ENCODE measurements at regions not wholly inside any gene's neighbourhood (a gene's known extent, or its start where the extent isn't known, plus 50 kb on each side); places are given as distances from the start of the nearest gene placed in this dataset.

- intact Hi-C loops (cut with micrococcal nuclease): no loop called here
- POLR2A ChIA-PET (ENCODE audit: partially characterized antibody): no interaction called here
- H3K27ac Mint-ChIP-seq: no peak overlapping the region
- Histone ChIP-seq H3K27me3 (ENCODE audit: insufficient read depth, low read length) (no peaks in the 10 kb centered on the region), H3K27ac (ENCODE audit: low read depth, low read length) (no peak overlapping the region), H3K9me3 (ENCODE audit: control insufficient read depth in 1 of 2, low read length in 2 of 2) (no peaks in the 10 kb centered on the region), H3K4me3 (ENCODE audit: low read length in 2 of 2) (no peak overlapping the region), H3K4me1 (ENCODE audit: insufficient read depth, low read length) (no peaks in the 10 kb centered on the region), H3K36me3 (ENCODE audit: insufficient read depth, low read length) (no peaks in the 10 kb centered on the region)
- H3K4me1 Mint-ChIP-seq: no peaks in the 10 kb centered on the region
- no peaks in the 10 kb centered on the region for H3K27me3 Mint-ChIP-seq
- H3K4me3 Mint-ChIP-seq: no peak overlapping the region
- H3K36me3 Mint-ChIP-seq: peaks cover 0 to 2% of the 10 kb centered on the region in 2 donors
- CTCF ChIA-PET (ENCODE audit: partially characterized antibody): no interaction called here
- DNase-seq: no peak
- peaks cover 0 to 5% (median 2%) of the 10 kb centered on the region in 8 donors for H3K9me3 Mint-ChIP-seq
These were observed 465.1 kb upstream of the FAT1 start for GRCh38 chr4:187188741-187189140.

DNA sequence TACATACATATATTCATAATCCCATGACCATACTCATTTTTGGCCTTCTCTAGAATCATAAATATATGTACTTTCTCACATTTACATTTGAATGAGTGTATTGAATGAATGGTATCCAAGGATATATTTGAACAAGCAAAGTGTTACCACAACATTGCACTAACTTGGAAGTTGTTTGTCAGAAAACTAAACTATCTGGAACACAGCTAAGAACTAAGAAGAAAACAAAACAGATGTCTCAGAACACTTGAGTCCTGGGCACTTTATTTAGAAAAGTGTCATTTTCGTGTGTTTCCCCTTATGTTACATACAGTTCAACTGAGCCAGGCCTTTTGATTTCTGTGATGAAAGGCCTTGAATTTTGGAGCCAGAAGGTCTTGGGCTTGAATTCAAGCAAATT lies 466.7 kb upstream of the FAT1 start:
- no peaks in the 10 kb centered on the region for H3K27me3 ChIP-seq (ENCODE audit: insufficient read depth, low read length)
- no peak for DNase-seq
- H3K36me3 Mint-ChIP-seq: peaks cover 0 to 2% of the 10 kb centered on the region in 2 donors
- no peaks in the 10 kb centered on the region for H3K9me3 ChIP-seq (ENCODE audit: control insufficient read depth in 1 of 2, low read length in 2 of 2)
- no peak overlapping the region for H3K27ac Mint-ChIP-seq
- H3K36me3 ChIP-seq (ENCODE audit: insufficient read depth, low read length): no peaks in the 10 kb centered on the region
- no peaks in the 10 kb centered on the region for H3K4me1 Mint-ChIP-seq
- no peaks in the 10 kb centered on the region for H3K27me3 Mint-ChIP-seq
- intact Hi-C loops (cut with micrococcal nuclease): no loop called here
- CTCF ChIA-PET (ENCODE audit: partially characterized antibody): no interaction called here
- POLR2A ChIA-PET (ENCODE audit: partially characterized antibody): no interaction called here
- H3K4me1 ChIP-seq (ENCODE audit: insufficient read depth, low read length): no peaks in the 10 kb centered on the region
- H3K27ac ChIP-seq (ENCODE audit: low read depth, low read length): no peak overlapping the region
- H3K9me3 Mint-ChIP-seq: peaks cover 0 to 5% (median 4%) of the 10 kb centered on the region in 8 donors
- H3K4me3 ChIP-seq (ENCODE audit: low read length in 2 of 2): no peak overlapping the region
- H3K4me3 Mint-ChIP-seq: no peak overlapping the region

DNA sequence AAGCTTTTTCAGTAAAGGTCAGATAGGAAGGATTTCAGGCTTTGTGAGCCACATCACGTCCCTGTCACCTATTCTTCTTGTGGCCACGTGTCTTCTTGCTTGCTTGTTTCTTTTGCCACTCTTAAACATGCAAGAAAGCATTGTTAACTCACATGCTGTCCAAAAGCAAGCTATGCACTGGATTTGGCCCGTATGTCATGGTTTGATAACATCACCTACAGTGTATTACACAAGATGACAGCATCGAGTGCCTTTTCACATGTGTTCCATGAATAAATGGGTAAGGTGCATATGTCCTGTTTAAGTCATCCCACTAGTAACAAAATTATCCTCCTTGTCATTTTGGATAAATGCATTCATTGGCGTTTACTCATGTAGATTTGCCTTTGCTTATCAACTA lies 468.0 kb upstream of the FAT1 start:
- H3K4me1 ChIP-seq (ENCODE audit: insufficient read depth, low read length): no peaks in the 10 kb centered on the region
- no peak overlapping the region for H3K4me3 Mint-ChIP-seq
- no peaks in the 10 kb centered on the region for H3K4me1 Mint-ChIP-seq
- POLR2A ChIA-PET (ENCODE audit: partially characterized antibody): no interaction called here
- peak overlapping the region in 1 of 7 donors; percentile 36 for H3K27ac Mint-ChIP-seq
- no peaks in the 10 kb centered on the region for H3K36me3 ChIP-seq (ENCODE audit: insufficient read depth, low read length)
- H3K4me3 ChIP-seq (ENCODE audit: low read length in 2 of 2): no peak overlapping the region
- H3K9me3 Mint-ChIP-seq: peaks cover 0 to 13% (median 5%) of the 10 kb centered on the region in 8 donors
- no peaks in the 10 kb centered on the region for H3K27me3 ChIP-seq (ENCODE audit: insufficient read depth, low read length)
- CTCF ChIA-PET (ENCODE audit: partially characterized antibody): no interaction called here
- no peak for DNase-seq
- no peaks in the 10 kb centered on the region for H3K27me3 Mint-ChIP-seq
- no peaks in the 10 kb centered on the region for H3K9me3 ChIP-seq (ENCODE audit: control insufficient read depth in 1 of 2, low read length in 2 of 2)
- peaks cover 0 to 2% of the 10 kb centered on the region in 2 donors for H3K36me3 Mint-ChIP-seq
- intact Hi-C loops (cut with micrococcal nuclease): no loop called here
- no peak overlapping the region for H3K27ac ChIP-seq (ENCODE audit: low read depth, low read length)

GRCh38 chr4:187192266-187192665 lies 468.6 kb upstream of the FAT1 start:
- no peak overlapping the region for H3K27ac ChIP-seq (ENCODE audit: low read depth, low read length)
- no peaks in the 10 kb centered on the region for H3K4me1 ChIP-seq (ENCODE audit: insufficient read depth, low read length)
- H3K4me3 Mint-ChIP-seq: no peak overlapping the region
- no peaks in the 10 kb centered on the region for H3K27me3 ChIP-seq (ENCODE audit: insufficient read depth, low read length)
- H3K27ac Mint-ChIP-seq: no peak overlapping the region
- no peaks in the 10 kb centered on the region for H3K4me1 Mint-ChIP-seq
- H3K27me3 Mint-ChIP-seq: no peaks in the 10 kb centered on the region
- H3K9me3 ChIP-seq (ENCODE audit: control insufficient read depth in 1 of 2, low read length in 2 of 2): no peaks in the 10 kb centered on the region
- ChIA-PET CTCF (ENCODE audit: partially characterized antibody) (no interaction called here), POLR2A (ENCODE audit: partially characterized antibody) (no interaction called here)
- H3K36me3 ChIP-seq (ENCODE audit: insufficient read depth, low read length): no peaks in the 10 kb centered on the region
- intact Hi-C loops (cut with micrococcal nuclease): no loop called here
- peaks cover 0 to 13% (median 7%) of the 10 kb centered on the region in 8 donors for H3K9me3 Mint-ChIP-seq
- H3K4me3 ChIP-seq (ENCODE audit: low read length in 2 of 2): no peak overlapping the region
- peaks cover 0 to 2% of the 10 kb centered on the region in 2 donors for H3K36me3 Mint-ChIP-seq
- DNase-seq: no peak

GRCh38 chr4:187193141-187193540 lies 469.5 kb upstream of the FAT1 start:
- Mint-ChIP-seq H3K36me3 (peaks cover 0 to 2% of the 10 kb centered on the region in 2 donors), H3K27ac (no peak overlapping the region), H3K9me3 (peaks cover 0 to 13% (median 7%) of the 10 kb centered on the region in 8 donors), H3K4me3 (no peak overlapping the region), H3K27me3 (no peaks in the 10 kb centered on the region), H3K4me1 (no peaks in the 10 kb centered on the region)
- DNase-seq: no peak
- H3K27ac ChIP-seq (ENCODE audit: low read depth, low read length): no peak overlapping the region
- intact Hi-C loops (cut with micrococcal nuclease): no loop called here
- no peaks in the 10 kb centered on the region for H3K36me3 ChIP-seq (ENCODE audit: insufficient read depth, low read length)
- H3K9me3 ChIP-seq (ENCODE audit: control insufficient read depth in 1 of 2, low read length in 2 of 2): no peaks in the 10 kb centered on the region
- no peak overlapping the region for H3K4me3 ChIP-seq (ENCODE audit: low read length in 2 of 2)
- H3K27me3 ChIP-seq (ENCODE audit: insufficient read depth, low read length): no peaks in the 10 kb centered on the region
- H3K4me1 ChIP-seq (ENCODE audit: insufficient read depth, low read length): no peaks in the 10 kb centered on the region
- POLR2A ChIA-PET (ENCODE audit: partially characterized antibody): no interaction called here
- CTCF ChIA-PET (ENCODE audit: partially characterized antibody): no interaction called here

GRCh38 chr4:187204389-187204918 lies 480.8 kb upstream of the FAT1 start:
- no peak overlapping the region for H3K27ac Mint-ChIP-seq
- ChIA-PET CTCF (ENCODE audit: partially characterized antibody) (no interaction called here), POLR2A (ENCODE audit: partially characterized antibody) (no interaction called here)
- Histone ChIP-seq H3K4me3 (ENCODE audit: low read length in 2 of 2) (no peak overlapping the region), H3K36me3 (ENCODE audit: insufficient read depth, low read length) (no peaks in the 10 kb centered on the region), H3K27ac (ENCODE audit: low read depth, low read length) (no peak overlapping the region), H3K9me3 (ENCODE audit: control insufficient read depth in 1 of 2, low read length in 2 of 2) (no peaks in the 10 kb centered on the region), H3K27me3 (ENCODE audit: insufficient read depth, low read length) (no peaks in the 10 kb centered on the region), H3K4me1 (ENCODE audit: insufficient read depth, low read length) (no peaks in the 10 kb centered on the region)
- H3K9me3 Mint-ChIP-seq: peaks cover 0 to 18% (median 11%) of the 10 kb centered on the region in 8 donors
- H3K4me3 Mint-ChIP-seq: no peak overlapping the region
- H3K36me3 Mint-ChIP-seq: no peaks in the 10 kb centered on the region
- intact Hi-C loops (cut with micrococcal nuclease): no loop called here
- no peaks in the 10 kb centered on the region for H3K4me1 Mint-ChIP-seq
- DNase-seq: no peak
- H3K27me3 Mint-ChIP-seq: no peaks in the 10 kb centered on the region

DNA sequence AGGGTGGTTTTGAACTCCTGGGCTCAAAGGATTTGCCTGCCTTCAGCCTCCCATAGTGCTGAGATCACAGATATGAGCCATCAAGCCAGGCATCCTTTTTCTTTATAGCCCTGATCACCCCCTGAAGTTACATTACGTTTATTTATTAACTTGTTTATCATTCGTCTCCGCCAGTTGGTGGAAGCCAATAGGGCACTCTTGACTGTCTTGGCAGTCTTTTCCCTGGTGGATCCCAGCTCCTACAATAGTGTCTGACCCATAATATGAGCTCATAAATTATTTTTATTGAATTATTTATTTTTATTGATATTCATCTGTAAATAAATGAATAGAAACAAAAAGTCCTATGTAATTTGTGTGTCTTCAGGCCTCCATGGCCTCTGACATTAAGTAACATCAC lies 484.3 kb upstream of the FAT1 start:
- Histone ChIP-seq H3K4me1 (ENCODE audit: insufficient read depth, low read length) (no peaks in the 10 kb centered on the region), H3K9me3 (ENCODE audit: control insufficient read depth in 1 of 2, low read length in 2 of 2) (no peaks in the 10 kb centered on the region), H3K36me3 (ENCODE audit: insufficient read depth, low read length) (no peaks in the 10 kb centered on the region), H3K27me3 (ENCODE audit: insufficient read depth, low read length) (no peaks in the 10 kb centered on the region), H3K27ac (ENCODE audit: low read depth, low read length) (no peak overlapping the region), H3K4me3 (ENCODE audit: low read length in 2 of 2) (no peak overlapping the region)
- no peaks in the 10 kb centered on the region for H3K4me1 Mint-ChIP-seq
- peaks cover 0 to 20% (median 13%) of the 10 kb centered on the region in 8 donors for H3K9me3 Mint-ChIP-seq
- no peaks in the 10 kb centered on the region for H3K27me3 Mint-ChIP-seq
- CTCF ChIA-PET (ENCODE audit: partially characterized antibody): no interaction called here
- POLR2A ChIA-PET (ENCODE audit: partially characterized antibody): no interaction called here
- H3K4me3 Mint-ChIP-seq: no peak overlapping the region
- no peak for DNase-seq
- intact Hi-C loops (cut with micrococcal nuclease): no loop called here
- no peak overlapping the region for H3K27ac Mint-ChIP-seq
- H3K36me3 Mint-ChIP-seq: no peaks in the 10 kb centered on the region

DNA sequence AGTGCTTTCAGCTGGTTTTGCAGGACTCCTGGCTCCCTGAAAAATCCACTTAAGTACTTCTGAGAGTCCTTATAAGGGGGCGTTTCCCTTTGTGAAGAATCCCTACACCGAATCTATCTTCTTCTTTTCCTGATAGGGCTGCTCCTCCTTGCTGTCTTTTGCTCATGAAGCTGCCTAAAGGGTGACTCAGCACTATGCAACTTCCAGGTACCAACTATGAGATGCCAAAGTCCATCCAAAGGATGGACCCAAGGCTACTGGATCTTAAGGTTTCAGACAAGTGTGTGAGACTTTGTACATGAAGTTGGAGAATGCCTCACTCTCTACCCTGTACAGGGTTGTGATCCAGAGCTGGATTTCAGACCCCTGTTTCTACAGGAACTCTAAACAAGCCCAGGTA lies 485.0 kb upstream of the FAT1 start:
- no peaks in the 10 kb centered on the region for H3K36me3 Mint-ChIP-seq
- Histone ChIP-seq H3K4me3 (ENCODE audit: low read length in 2 of 2) (no peak overlapping the region), H3K27me3 (ENCODE audit: insufficient read depth, low read length) (no peaks in the 10 kb centered on the region), H3K4me1 (ENCODE audit: insufficient read depth, low read length) (no peaks in the 10 kb centered on the region), H3K27ac (ENCODE audit: low read depth, low read length) (no peak overlapping the region), H3K9me3 (ENCODE audit: control insufficient read depth in 1 of 2, low read length in 2 of 2) (no peaks in the 10 kb centered on the region), H3K36me3 (ENCODE audit: insufficient read depth, low read length) (no peaks in the 10 kb centered on the region)
- H3K27ac Mint-ChIP-seq: no peak overlapping the region
- H3K27me3 Mint-ChIP-seq: no peaks in the 10 kb centered on the region
- intact Hi-C loops (cut with micrococcal nuclease): no loop called here
- H3K4me3 Mint-ChIP-seq: no peak overlapping the region
- no peak for DNase-seq
- CTCF ChIA-PET (ENCODE audit: partially characterized antibody): no interaction called here
- POLR2A ChIA-PET (ENCODE audit: partially characterized antibody): no interaction called here
- peaks cover 4 to 22% (median 17%) of the 10 kb centered on the region in 8 donors for H3K9me3 Mint-ChIP-seq
- no peaks in the 10 kb centered on the region for H3K4me1 Mint-ChIP-seq

All from CD4-positive, alpha-beta memory T cell (primary cell).